ENCODE measurements at regions not wholly inside any gene's neighbourhood (a gene's known extent, or its start where the extent isn't known, plus 50 kb on each side); places are given as distances from the start of the nearest gene placed in this dataset.

DNA sequence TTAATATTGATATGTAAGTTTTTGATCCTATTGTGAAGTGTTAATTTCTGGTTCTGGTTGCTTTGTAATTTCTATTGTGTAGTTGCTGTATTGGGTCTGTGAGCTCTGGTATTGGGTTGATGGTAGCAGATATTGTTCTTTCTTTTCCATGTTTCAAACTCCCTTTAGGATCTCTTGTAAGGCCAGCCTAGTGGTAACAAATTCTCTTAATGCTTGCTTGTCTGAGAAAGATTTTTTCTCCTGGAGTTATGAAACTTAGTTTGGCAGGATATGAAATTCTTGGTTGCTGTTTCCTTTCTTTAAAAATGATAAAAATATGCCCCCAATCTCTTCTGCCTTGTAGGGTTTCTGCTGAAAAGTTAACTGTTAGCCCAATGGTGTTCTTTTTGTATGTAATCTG lies 268.6 kb upstream of the PLSCR5 start:
- H3K27me3 ChIP-seq (ENCODE audit: control insufficient read depth, insufficient read depth, low read length), result no peaks in the 10 kb centered on the region
- no peaks in the 10 kb centered on the region for H3K9me3 ChIP-seq (ENCODE audit: control insufficient read depth, insufficient read depth, low read length)
- H3K27ac ChIP-seq (ENCODE audit: low read depth, low read length), result no peak overlapping the region
- no peak overlapping the region for H3K4me3 ChIP-seq (ENCODE audit: low read depth, low read length)
- no peak for DNase-seq (ENCODE audit: low read depth in 4 of 6, low spot score in 6 of 6)
- H3K36me3 ChIP-seq (ENCODE audit: control insufficient read depth, insufficient read depth, low read length), result no peaks in the 10 kb centered on the region
- H3K4me1 ChIP-seq (ENCODE audit: control insufficient read depth, insufficient read depth, low read length), result no peaks in the 10 kb centered on the region

DNA sequence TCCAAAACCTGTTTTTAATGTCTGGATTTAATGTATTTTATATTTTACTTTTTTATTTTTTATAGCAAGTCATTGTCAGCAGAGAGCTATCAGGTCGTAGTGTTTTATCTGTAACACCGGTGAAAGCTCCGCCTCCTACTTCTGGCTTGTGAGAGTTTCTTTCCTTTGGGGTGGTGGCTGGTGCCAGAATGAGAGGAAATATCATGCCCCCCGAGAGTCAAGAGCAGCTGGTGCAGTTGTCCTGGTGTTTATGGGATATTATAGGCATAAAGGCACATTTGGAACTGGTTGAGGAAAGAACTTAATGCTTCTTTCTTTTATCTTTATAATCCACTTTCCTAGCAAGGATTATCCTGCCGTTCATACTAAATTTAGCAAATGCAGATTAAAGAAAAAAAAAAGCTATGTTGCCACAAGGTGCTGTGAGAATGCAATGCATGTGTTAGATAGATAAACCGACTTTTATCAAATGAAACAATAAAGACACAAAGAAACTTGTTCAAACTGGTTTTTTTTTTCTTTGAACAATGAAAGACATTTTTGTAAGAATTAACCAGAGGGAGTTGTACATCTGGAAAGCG lies 260.1 kb upstream of the PLSCR5 start:
- DNase-seq (ENCODE audit: low read depth in 4 of 6, low spot score in 6 of 6), result peak in 2 of 6 donors; percentile 8 to 84
- no peak overlapping the region for H3K27ac ChIP-seq (ENCODE audit: low read depth, low read length)
- H3K27me3 ChIP-seq (ENCODE audit: control insufficient read depth, insufficient read depth, low read length), result no peaks in the 10 kb centered on the region
- no peak overlapping the region for H3K4me3 ChIP-seq (ENCODE audit: low read depth, low read length)
- H3K36me3 ChIP-seq (ENCODE audit: control insufficient read depth, insufficient read depth, low read length), result no peaks in the 10 kb centered on the region
- H3K9me3 ChIP-seq (ENCODE audit: control insufficient read depth, insufficient read depth, low read length), result no peaks in the 10 kb centered on the region
- no peaks in the 10 kb centered on the region for H3K4me1 ChIP-seq (ENCODE audit: control insufficient read depth, insufficient read depth, low read length)
- WGBS (ENCODE audit: insufficient coverage), result no CpG with 5 or more reads among the region's 7 CpGs

DNA sequence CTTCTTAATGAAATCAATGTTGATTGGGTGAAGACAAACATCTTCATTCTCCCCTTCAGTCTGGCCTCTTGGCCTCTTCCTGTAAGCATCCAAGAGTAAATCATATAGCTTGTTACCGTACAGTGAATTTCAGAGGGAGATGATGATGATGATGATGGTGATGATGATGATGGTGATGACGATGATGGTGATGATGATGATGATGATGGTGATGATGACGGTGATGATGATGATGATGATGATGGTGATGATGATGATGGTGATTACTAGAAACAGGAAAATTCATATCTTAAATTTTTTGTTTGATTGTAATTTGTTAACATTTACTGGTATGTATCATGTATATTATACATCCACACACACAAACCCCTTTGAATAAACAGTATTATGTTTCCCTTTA lies 256.1 kb upstream of the PLSCR5 start:
- H3K4me1 ChIP-seq (ENCODE audit: control insufficient read depth, insufficient read depth, low read length), result no peaks in the 10 kb centered on the region
- H3K4me3 ChIP-seq (ENCODE audit: low read depth, low read length), result no peak overlapping the region
- no peak overlapping the region for H3K27ac ChIP-seq (ENCODE audit: low read depth, low read length)
- H3K36me3 ChIP-seq (ENCODE audit: control insufficient read depth, insufficient read depth, low read length), result no peaks in the 10 kb centered on the region
- no peak for DNase-seq (ENCODE audit: low read depth in 4 of 6, low spot score in 6 of 6)
- H3K27me3 ChIP-seq (ENCODE audit: control insufficient read depth, insufficient read depth, low read length), result no peaks in the 10 kb centered on the region
- no peaks in the 10 kb centered on the region for H3K9me3 ChIP-seq (ENCODE audit: control insufficient read depth, insufficient read depth, low read length)
- 100% methylated on average over 2 of the region's 3 CpGs for WGBS (ENCODE audit: insufficient coverage)

DNA sequence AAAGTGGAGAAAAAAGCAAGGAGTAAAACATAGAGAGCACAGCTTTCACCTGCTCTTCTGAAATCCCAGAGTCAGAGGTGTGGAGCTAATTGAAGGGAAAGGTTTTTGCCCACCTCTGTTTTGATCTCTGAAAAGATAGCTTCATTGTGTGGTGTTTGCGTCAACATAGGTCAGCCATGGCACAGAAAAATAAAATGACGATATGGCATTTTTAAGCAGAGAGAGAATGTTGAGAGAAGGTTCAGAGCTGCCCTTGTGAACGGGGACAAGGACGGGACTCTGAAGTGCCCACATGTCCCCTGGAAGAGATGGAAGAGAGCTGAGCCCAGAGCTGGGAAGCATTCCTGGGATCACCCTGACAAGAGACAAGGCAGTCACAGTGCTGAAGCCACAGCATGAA lies 249.4 kb upstream of the PLSCR5 start:
- DNase-seq (ENCODE audit: low read depth in 4 of 6, low spot score in 6 of 6), result no peak
- 100% methylated on average over 4 of the region's 4 CpGs for WGBS (ENCODE audit: insufficient coverage)
- H3K27ac ChIP-seq (ENCODE audit: low read depth, low read length), result no peak overlapping the region

DNA sequence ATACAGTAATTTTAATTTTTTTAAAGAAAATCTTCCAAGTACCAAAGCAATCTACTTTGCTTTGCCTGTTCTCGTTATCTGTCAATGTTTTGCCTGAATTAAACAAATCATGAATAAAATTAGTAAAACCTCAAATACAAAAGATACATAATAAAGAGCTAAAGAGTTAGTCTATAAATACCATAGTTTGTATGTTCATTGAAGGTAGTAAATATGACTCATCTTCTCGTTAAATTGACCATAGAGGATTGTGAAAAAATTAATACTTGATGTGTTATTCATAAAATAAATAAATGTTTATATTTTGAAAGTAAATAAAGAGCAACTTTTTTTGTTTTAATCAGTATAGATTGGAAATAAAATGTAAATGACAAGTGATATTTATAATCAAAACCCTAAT lies 246.5 kb upstream of the PLSCR5 start:
- no peak overlapping the region for H3K27ac ChIP-seq (ENCODE audit: low read depth, low read length)
- no peaks in the 10 kb centered on the region for H3K36me3 ChIP-seq (ENCODE audit: control insufficient read depth, insufficient read depth, low read length)
- H3K4me1 ChIP-seq (ENCODE audit: control insufficient read depth, insufficient read depth, low read length), result no peaks in the 10 kb centered on the region
- DNase-seq (ENCODE audit: low read depth in 4 of 6, low spot score in 6 of 6), result no peak
- no CpG with 5 or more reads among the region's 2 CpGs for WGBS (ENCODE audit: insufficient coverage)
- H3K9me3 ChIP-seq (ENCODE audit: control insufficient read depth, insufficient read depth, low read length), result no peaks in the 10 kb centered on the region
- no peak overlapping the region for H3K4me3 ChIP-seq (ENCODE audit: low read depth, low read length)
- no peaks in the 10 kb centered on the region for H3K27me3 ChIP-seq (ENCODE audit: control insufficient read depth, insufficient read depth, low read length)

More for the DNA sequence above, 249.4 kb upstream of the PLSCR5 start:
- Histone ChIP-seq H3K9me3 (ENCODE audit: control insufficient read depth, insufficient read depth, low read length) (no peaks in the 10 kb centered on the region), H3K27me3 (ENCODE audit: control insufficient read depth, insufficient read depth, low read length) (no peaks in the 10 kb centered on the region), H3K36me3 (ENCODE audit: control insufficient read depth, insufficient read depth, low read length) (no peaks in the 10 kb centered on the region), H3K4me3 (ENCODE audit: low read depth, low read length) (no peak overlapping the region), H3K4me1 (ENCODE audit: control insufficient read depth, insufficient read depth, low read length) (no peaks in the 10 kb centered on the region)

DNA sequence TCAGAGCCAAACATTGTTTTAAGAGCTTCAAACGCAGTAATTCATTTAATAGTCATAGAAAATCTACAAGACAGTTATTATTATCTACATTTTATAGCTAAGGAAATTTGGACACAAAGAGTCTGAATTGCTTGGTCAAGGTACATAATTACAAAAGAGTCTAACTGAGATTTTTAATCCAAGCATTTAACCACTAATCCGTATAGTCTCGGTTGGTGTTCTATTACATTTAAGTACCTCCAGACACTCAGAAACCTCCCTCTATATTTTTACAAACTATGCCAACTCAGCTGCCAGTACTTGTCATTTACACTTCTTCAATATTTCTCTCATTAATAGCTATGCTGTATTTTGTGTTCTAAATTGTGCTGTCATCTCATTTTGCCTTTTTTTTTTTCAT lies 240.2 kb upstream of the PLSCR5 start:
- no CpG with 5 or more reads among the region's 3 CpGs for WGBS (ENCODE audit: insufficient coverage)
- Histone ChIP-seq H3K27me3 (ENCODE audit: control insufficient read depth, insufficient read depth, low read length) (no peaks in the 10 kb centered on the region), H3K4me3 (ENCODE audit: low read depth, low read length) (no peak overlapping the region), H3K9me3 (ENCODE audit: control insufficient read depth, insufficient read depth, low read length) (no peaks in the 10 kb centered on the region), H3K27ac (ENCODE audit: low read depth, low read length) (no peak overlapping the region), H3K36me3 (ENCODE audit: control insufficient read depth, insufficient read depth, low read length) (no peaks in the 10 kb centered on the region), H3K4me1 (ENCODE audit: control insufficient read depth, insufficient read depth, low read length) (no peaks in the 10 kb centered on the region)
- no peak for DNase-seq (ENCODE audit: low read depth in 4 of 6, low spot score in 6 of 6)

DNA sequence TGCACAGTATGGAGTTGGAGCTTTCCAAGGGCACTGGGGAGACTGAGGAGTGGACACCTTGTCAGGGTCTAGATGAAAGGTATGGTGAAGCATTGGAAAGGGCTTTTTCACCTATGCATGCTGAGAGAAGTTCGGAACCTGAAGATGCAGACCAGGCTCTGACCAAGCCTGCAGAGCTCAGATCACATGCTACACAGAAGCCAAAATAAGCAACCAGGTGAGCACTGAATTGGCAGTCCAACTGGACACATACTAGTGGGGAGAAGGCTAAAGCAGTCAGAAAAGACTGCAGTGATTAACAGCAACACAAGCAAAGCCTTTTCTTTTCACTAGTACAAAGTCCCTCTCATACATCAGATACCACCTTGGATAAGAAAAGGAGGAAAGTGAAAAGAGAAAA lies 238.3 kb upstream of the PLSCR5 start:
- Histone ChIP-seq H3K27me3 (ENCODE audit: control insufficient read depth, insufficient read depth, low read length) (no peaks in the 10 kb centered on the region), H3K36me3 (ENCODE audit: control insufficient read depth, insufficient read depth, low read length) (no peaks in the 10 kb centered on the region), H3K9me3 (ENCODE audit: control insufficient read depth, insufficient read depth, low read length) (no peaks in the 10 kb centered on the region), H3K27ac (ENCODE audit: low read depth, low read length) (no peak overlapping the region), H3K4me3 (ENCODE audit: low read depth, low read length) (no peak overlapping the region), H3K4me1 (ENCODE audit: control insufficient read depth, insufficient read depth, low read length) (no peaks in the 10 kb centered on the region)
- WGBS (ENCODE audit: insufficient coverage), result no CpG with 5 or more reads among the region's 1 CpG
- DNase-seq (ENCODE audit: low read depth in 4 of 6, low spot score in 6 of 6), result no peak

DNA sequence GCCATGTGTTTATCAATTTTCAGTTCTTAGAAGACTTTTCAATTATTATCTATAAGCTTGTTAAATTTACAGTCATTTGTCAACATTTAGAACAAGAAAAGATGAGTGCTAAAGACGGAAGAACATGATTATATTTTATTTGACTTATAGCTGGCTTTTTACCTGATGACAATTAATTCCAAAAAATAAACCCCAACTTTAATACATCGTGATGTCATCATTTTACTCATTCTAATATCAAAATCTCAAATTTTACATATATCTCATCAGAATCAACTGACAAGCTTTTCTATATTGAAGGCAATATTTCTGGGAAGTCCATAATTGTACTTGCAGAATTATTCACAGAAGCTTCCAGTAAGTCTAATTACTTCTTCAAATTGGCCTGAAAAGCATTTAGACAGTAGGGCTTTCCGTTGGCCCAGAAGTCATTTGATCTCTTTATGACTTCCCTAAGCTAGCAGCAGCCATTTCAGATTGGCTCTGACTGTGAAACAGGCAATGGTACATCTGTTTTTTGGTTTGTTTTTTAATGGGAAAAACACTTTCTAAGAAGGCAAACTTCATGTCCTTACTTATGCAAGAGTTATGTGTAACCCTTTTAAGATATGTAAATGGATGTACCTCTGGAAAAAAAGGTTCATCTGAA lies 234.7 kb upstream of the PLSCR5 start:
- H3K4me1 ChIP-seq (ENCODE audit: control insufficient read depth, insufficient read depth, low read length), result no peaks in the 10 kb centered on the region
- H3K36me3 ChIP-seq (ENCODE audit: control insufficient read depth, insufficient read depth, low read length), result no peaks in the 10 kb centered on the region
- WGBS (ENCODE audit: insufficient coverage), result 20% methylated on average over 1 of the region's 3 CpGs
- DNase-seq (ENCODE audit: low read depth in 4 of 6, low spot score in 6 of 6), result peak in 1 of 6 donors; percentile 82
- no peaks in the 10 kb centered on the region for H3K9me3 ChIP-seq (ENCODE audit: control insufficient read depth, insufficient read depth, low read length)
- no peaks in the 10 kb centered on the region for H3K27me3 ChIP-seq (ENCODE audit: control insufficient read depth, insufficient read depth, low read length)
- no peak overlapping the region for H3K27ac ChIP-seq (ENCODE audit: low read depth, low read length)
- H3K4me3 ChIP-seq (ENCODE audit: low read depth, low read length), result no peak overlapping the region

DNA sequence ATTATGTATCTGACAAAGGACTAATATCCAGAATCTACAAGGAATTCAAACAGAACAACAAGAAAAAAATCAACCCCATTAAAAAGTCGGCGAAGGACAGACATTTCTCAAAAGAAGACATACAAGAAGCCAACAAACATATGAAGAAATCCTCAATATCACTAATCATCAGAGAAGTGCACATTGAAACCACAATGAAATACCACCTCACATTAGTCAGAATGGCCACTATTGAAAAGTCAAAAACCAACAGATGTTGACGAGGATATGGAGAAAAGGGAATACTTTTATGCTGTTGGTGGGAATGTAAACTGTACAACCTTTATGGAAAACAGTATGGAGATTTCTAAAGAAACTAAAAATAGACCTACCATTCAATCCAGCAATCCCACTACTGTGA lies 233.1 kb upstream of the PLSCR5 start:
- H3K9me3 ChIP-seq (ENCODE audit: control insufficient read depth, insufficient read depth, low read length), result no peaks in the 10 kb centered on the region
- 100% methylated on average over 2 of the region's 3 CpGs for WGBS (ENCODE audit: insufficient coverage)

DNA sequence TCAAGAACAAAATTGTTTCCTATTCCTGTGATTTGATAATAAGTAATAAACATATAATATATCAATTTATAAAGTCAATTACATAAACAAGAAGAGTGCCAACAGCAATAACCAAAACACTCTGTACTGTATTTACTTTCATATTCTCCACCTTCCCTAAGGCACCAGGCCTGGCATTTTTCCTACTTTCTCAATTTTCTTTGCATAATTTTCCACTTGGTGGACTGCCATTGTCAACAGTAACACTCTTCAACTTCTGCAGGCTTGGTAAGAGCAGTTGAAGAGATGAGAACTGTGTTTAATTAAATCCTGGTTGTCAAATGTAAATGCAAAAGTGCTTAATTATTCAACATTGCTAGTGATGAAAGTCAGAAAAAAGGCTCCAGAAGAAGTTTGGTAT lies 229.8 kb upstream of the PLSCR5 start:
- DNase-seq (ENCODE audit: low read depth in 4 of 6, low spot score in 6 of 6), result peak in 1 of 6 donors; percentile 54
- no peaks in the 10 kb centered on the region for H3K36me3 ChIP-seq (ENCODE audit: control insufficient read depth, insufficient read depth, low read length)
- H3K27ac ChIP-seq (ENCODE audit: low read depth, low read length), result no peak overlapping the region
- H3K27me3 ChIP-seq (ENCODE audit: control insufficient read depth, insufficient read depth, low read length), result no peaks in the 10 kb centered on the region
- H3K4me1 ChIP-seq (ENCODE audit: control insufficient read depth, insufficient read depth, low read length), result no peaks in the 10 kb centered on the region
- no peak overlapping the region for H3K4me3 ChIP-seq (ENCODE audit: low read depth, low read length)
- no peaks in the 10 kb centered on the region for H3K9me3 ChIP-seq (ENCODE audit: control insufficient read depth, insufficient read depth, low read length)

More for the DNA sequence above, 233.1 kb upstream of the PLSCR5 start:
- no peak overlapping the region for H3K4me3 ChIP-seq (ENCODE audit: low read depth, low read length)
- H3K27ac ChIP-seq (ENCODE audit: low read depth, low read length), result no peak overlapping the region
- H3K27me3 ChIP-seq (ENCODE audit: control insufficient read depth, insufficient read depth, low read length), result no peaks in the 10 kb centered on the region
- H3K4me1 ChIP-seq (ENCODE audit: control insufficient read depth, insufficient read depth, low read length), result no peaks in the 10 kb centered on the region
- no peaks in the 10 kb centered on the region for H3K36me3 ChIP-seq (ENCODE audit: control insufficient read depth, insufficient read depth, low read length)
- DNase-seq (ENCODE audit: low read depth in 4 of 6, low spot score in 6 of 6), result no peak

Measured in spinal cord (tissue), 9 donors.